Colon (tissue), 2 donors: ENCODE measurements at regions not wholly inside any gene's neighbourhood (a gene's known extent, or its start where the extent isn't known, plus 50 kb on each side); places are given as distances from the start of the nearest gene placed in this dataset.
"Not testable (repeated sequence)": the region's sequence is repeated elsewhere in the genome, so short reads cannot be mapped to it uniquely, and the experiment has no call there.

Source experiments
- FAIRE-seq: peaks from 2 replicates; lab custom pipeline; 2012; peaks lifted over from hg19 to GRCh38; lab: Jason Lieb, UNC
- donor health status: control.
- donor health status: control.

- FAIRE-seq = no peak
Measured at GRCh38 chr6:6412700-6413099, 92.2 kb upstream of the F13A1 start.

GRCh38 chr6:6414931-6415330, 94.5 kb upstream of the F13A1 start:
- FAIRE-seq = no peak

GRCh38 chr6:6417475-6417874, 97.0 kb upstream of the F13A1 start:
- no peak for FAIRE-seq

GRCh38 chr6:6418421-6418820, 98.0 kb upstream of the F13A1 start:
- FAIRE-seq = no peak

DNA sequence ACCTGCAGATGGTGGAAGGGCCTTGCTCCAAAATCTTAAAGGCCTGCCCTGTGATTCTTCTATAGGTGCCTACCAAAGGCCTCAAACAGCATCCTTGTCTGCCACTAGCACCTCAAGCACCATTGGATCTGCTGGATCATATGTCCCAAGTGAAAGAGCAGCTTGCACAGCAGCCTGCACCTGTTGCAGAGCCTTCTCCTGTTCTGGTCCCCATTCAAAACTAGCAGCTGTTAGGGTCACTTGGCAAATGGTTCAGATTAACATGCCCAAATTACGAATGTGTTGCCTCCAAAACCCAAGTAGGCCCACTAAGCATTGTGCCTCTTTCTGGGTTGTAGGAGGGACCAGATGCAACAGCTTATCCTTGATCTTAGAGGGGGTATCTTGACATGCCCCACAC, 99.6 kb upstream of the F13A1 start:
- FAIRE-seq = no peak

- FAIRE-seq = no peak
Measured at GRCh38 chr6:6434151-6434550, 113.7 kb upstream of the F13A1 start.

DNA sequence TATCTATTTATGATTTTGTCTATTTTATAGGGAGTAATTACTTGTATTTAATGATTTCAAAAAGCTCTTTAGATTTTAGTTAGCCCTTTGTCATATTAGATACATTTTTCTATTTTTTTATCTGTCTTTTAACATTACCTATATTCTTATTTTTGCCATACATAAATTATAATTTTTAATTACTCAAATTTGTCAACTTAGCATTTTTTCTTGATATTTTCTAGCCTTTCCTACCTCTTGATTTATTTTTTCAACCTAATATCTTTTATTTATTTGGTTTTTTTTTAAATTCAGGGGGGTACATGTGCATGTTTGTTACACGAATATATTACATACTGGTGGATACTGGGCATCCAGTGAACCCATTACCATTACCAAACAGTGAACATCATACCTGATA, 114.3 kb upstream of the F13A1 start:
- FAIRE-seq = peak; percentile 38

GRCh38 chr6:6436366-6436765, 115.9 kb upstream of the F13A1 start:
- FAIRE-seq = no peak

DNA sequence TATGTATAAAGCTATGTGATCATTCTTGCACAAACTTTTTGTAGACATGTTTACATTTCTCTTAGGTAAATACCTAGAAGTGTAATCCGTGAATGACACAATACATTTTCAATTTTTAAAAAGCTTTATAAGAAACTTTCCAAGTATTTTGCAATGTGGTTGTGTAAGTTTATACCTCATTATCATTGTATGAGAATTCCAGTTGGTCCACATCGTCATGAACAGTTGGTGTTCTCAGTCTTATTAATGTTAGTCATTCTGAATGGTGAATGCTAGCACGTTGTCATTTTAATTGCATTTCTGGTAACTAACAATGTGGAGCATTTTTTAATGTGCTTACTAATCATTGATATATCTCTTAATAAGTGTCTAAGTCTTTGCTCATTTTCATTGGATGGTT, 116.5 kb upstream of the F13A1 start:
- no peak for FAIRE-seq

DNA sequence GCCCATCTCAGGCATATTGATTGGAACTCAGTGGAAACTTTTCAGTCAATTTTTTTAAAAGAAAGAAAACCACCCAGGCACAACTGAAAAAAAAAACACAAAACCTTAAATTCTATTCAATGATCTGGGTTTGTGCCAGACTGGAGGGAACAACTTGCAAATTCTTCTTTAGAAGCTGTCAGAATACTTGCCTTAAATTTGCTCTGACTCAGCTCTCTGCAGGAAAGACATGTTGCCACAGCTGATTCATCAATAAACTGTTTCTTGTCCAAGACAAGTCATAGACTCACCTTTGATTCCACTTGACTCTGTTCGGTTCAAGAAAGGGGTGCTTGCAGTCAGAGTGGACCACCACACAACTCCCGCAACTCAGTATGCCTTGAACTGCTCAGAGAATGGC, 117.8 kb upstream of the F13A1 start:
- no peak for FAIRE-seq

DNA sequence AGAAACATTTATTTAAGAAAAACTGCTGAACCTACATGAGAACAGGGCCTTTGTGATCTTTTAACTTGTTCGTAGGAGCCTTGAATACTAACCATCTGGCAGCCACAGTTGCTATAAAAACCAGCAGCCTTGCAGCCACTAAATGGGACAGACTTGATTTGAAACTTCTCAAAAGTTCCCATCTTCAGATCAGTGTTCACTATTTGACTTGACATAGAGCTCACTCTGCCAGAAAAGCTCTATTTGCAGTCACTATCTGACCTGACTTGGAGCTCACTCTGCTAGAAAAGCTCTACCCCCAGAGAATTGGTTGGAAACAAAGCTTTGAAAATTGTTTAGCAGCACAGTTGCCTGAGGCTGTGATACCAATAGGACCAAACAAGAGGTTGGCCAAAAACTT, 119.3 kb upstream of the F13A1 start:
- FAIRE-seq = no peak

DNA sequence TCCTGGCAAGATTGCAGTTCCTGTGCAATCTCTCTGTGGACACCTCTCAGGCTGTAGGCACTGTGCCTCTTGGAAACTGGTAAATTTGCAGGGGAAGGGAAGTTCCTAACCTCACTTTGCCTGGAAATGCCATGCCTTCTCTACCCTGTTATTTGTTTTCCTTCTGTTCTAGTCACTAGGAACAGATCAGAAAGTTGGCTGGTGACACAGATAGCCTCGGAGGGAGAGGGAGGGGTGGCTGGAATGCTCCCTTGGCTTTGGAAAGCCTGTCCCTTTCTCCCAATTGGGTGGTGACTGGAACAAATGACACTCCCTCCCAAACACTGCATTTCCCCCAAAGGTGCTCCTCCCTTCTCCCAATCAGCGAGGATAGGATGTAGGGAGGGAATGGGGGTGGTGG, 131.5 kb upstream of the F13A1 start:
- FAIRE-seq = no peak

GRCh38 chr6:6453186-6453585, 132.7 kb upstream of the F13A1 start:
- no peak for FAIRE-seq

GRCh38 chr6:6455272-6455671, 133.2 kb upstream of the LY86 start:
- no peak for FAIRE-seq

DNA sequence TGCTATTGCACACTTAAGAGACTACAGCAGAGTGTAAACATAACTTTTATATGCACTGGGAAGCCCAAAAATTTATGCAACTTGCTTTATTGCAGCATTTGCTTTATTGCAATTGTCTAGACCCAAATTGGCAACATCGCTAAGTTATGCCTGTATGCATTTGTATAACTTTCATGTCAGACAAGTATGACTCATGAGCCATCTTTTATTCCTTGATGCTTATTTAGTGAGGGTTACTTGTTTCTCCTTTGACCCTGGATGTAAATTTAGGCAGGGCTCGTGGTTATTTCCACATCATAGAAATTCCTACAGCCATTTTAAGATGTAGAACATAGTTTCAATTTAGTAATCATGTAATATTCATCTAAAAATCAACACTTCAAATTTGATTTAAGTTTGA, 130.3 kb upstream of the LY86 start:
- no peak for FAIRE-seq

- not testable (repeated sequence) for FAIRE-seq
Measured at GRCh38 chr6:6459963-6460362, 128.6 kb upstream of the LY86 start.

DNA sequence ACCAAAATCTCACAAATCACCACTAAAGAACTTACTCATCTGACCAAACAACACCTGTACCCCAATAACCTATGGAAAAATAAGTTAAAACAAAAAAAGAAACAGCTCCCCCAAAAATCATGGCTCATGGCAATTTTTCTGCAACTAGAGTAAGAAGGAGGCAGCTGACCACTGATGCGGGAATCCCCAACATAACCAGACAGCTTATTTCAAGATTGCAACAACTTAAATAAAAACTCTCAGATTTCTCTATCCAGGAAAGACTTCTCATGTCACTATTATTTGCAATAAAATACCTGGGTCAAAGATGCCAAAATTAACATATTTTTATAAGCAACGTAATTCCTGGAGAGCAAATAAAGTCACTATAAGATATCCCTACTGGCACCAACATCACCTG, 128.1 kb upstream of the LY86 start:
- FAIRE-seq = no peak

DNA sequence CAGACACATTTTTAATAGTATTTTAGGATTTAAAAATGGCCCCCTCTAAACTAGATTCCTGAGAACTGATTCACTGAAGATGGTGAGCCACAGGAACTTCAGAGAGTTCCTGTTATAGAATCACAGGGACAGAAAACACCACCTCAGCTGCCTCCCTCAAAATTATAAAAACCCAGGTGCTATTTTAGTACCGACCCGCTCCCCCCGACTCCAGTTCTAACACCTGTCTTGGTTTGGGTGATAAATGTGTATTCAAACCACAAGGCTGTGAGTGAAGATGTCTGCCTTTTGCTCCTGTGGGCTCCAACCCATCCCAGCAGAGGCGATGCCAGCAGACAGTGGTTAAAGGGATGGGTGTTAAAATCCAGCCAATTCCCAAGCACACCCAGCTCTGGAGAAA, 127.4 kb upstream of the LY86 start:
- no peak for FAIRE-seq

GRCh38 chr6:6466967-6467761, 121.4 kb upstream of the LY86 start:
- FAIRE-seq = no peak

GRCh38 chr6:6469074-6469473, 119.4 kb upstream of the LY86 start:
- no peak for FAIRE-seq

DNA sequence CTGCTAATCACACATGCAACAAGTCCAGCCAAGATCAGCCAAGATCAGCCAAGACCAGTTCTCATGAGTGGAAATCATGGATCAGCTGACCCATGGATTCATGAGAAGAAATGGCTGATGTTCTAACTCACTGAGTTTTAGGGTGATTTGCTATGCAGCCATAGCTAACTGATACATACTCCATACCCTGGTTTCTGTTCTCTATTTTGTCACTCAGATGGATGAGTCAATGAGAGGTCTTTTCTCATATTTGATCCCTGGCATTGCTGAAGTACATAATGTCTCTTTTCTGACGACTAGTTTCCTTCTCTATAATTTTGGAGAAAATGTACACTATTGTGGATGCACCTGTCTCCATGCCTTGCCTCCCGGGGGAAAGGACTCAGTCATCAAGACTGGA, 118.4 kb upstream of the LY86 start:
- no peak for FAIRE-seq

GRCh38 chr6:6471276-6471675, 117.2 kb upstream of the LY86 start:
- FAIRE-seq = no peak

GRCh38 chr6:6474170-6474920, 114.2 kb upstream of the LY86 start:
- FAIRE-seq = no peak

GRCh38 chr6:6479785-6480184, 108.7 kb upstream of the LY86 start:
- no peak for FAIRE-seq
